ENCODE measurements at regions not wholly inside any gene's neighbourhood (a gene's known extent, or its start where the extent isn't known, plus 50 kb on each side); places are given as distances from the start of the nearest gene placed in this dataset.
"Not testable (repeated sequence)": the region's sequence is repeated elsewhere in the genome, so short reads cannot be mapped to it uniquely, and the experiment has no call there.

DNA sequence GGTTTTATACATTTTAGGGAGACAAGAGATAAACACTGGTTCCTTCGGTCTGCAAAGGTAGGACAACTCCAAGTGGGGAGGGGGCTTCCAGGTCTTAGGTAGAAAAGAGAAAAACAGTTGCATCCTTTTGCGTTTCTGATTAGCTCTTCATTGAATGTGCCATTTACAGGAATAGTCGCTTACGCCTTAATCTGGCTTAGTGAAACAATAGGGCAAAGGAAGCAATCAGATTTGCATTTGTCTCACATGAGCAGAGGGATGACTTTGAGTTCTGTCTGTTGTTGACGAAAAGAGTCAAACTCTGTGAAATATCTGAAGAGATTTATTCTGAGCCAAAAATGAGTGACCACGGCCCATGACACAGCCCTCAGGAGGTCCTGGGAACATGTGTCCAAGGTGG is 166.0 kb upstream of the ATP10A start:
- Histone ChIP-seq H3K4me1 (no peaks in the 10 kb centered on the region), H3K36me3 (no peaks in the 10 kb centered on the region), H3K9me3 (no peaks in the 10 kb centered on the region), H3K27ac (no peak overlapping the region), H3K27me3 (no peaks in the 10 kb centered on the region), H3K4me3 (no peak overlapping the region)
- TF ChIP-seq CTCF (IDR thresholded peaks at IDR 0.05): no peak
- DNase-seq (ENCODE audit: low spot score): no peak

GRCh38 chr15:26028086-26028740 is 165.1 kb upstream of the ATP10A start:
- no peaks in the 10 kb centered on the region for H3K27me3 ChIP-seq
- H3K4me1 ChIP-seq: no peaks in the 10 kb centered on the region
- no peaks in the 10 kb centered on the region for H3K9me3 ChIP-seq
- no peak for DNase-seq (ENCODE audit: low spot score)
- no peak for TF ChIP-seq CTCF (IDR thresholded peaks at IDR 0.05)
- no peak overlapping the region for H3K4me3 ChIP-seq
- H3K36me3 ChIP-seq: no peaks in the 10 kb centered on the region
- H3K27ac ChIP-seq: no peak overlapping the region

GRCh38 chr15:26026671-26027070 is 163.5 kb upstream of the ATP10A start:
- H3K4me3 ChIP-seq; H3K9me3 ChIP-seq; H3K27ac ChIP-seq; DNase-seq (ENCODE audit: low spot score); H3K36me3 ChIP-seq; H3K4me1 ChIP-seq; H3K27me3 ChIP-seq: not testable (repeated sequence)

- Histone ChIP-seq H3K27me3 (no peaks in the 10 kb centered on the region), H3K4me3 (no peak overlapping the region), H3K27ac (no peak overlapping the region), H3K36me3 (no peaks in the 10 kb centered on the region), H3K9me3 (no peaks in the 10 kb centered on the region), H3K4me1 (no peaks in the 10 kb centered on the region)
- no peak for TF ChIP-seq CTCF (IDR thresholded peaks at IDR 0.05)
- DNase-seq (ENCODE audit: low spot score): no peak
Observed at GRCh38 chr15:26024241-26024640, 161.1 kb upstream of the ATP10A start.

- no peaks in the 10 kb centered on the region for H3K36me3 ChIP-seq
- no peak overlapping the region for H3K27ac ChIP-seq
- no peak overlapping the region for H3K4me3 ChIP-seq
- DNase-seq (ENCODE audit: low spot score): no peak
- H3K9me3 ChIP-seq: no peaks in the 10 kb centered on the region
- no peaks in the 10 kb centered on the region for H3K4me1 ChIP-seq
- no peaks in the 10 kb centered on the region for H3K27me3 ChIP-seq
- TF ChIP-seq CTCF (IDR thresholded peaks at IDR 0.05): no peak
Observed at GRCh38 chr15:26023691-26024090, 160.6 kb upstream of the ATP10A start.

- no peaks in the 10 kb centered on the region for H3K4me1 ChIP-seq
- H3K27me3 ChIP-seq: no peaks in the 10 kb centered on the region
- no peaks in the 10 kb centered on the region for H3K9me3 ChIP-seq
- no peak overlapping the region for H3K27ac ChIP-seq
- no peak for DNase-seq (ENCODE audit: low spot score)
- H3K36me3 ChIP-seq: no peaks in the 10 kb centered on the region
- TF ChIP-seq CTCF (IDR thresholded peaks at IDR 0.05): no peak
- H3K4me3 ChIP-seq: no peak overlapping the region
Observed at GRCh38 chr15:26023231-26023630, 160.1 kb upstream of the ATP10A start.
